Stimulated activated CD4-positive, alpha-beta T cell treated with anti-CD3 and anti-CD28 coated beads, Interleukin-4, amount 100 ng/mL, for 4 hours (primary cell): ENCODE measurements at regions not wholly inside any gene's neighbourhood (a gene's known extent, or its start where the extent isn't known, plus 50 kb on each side); places are given as distances from the start of the nearest gene placed in this dataset.
"Not testable (repeated sequence)": the region's sequence is repeated elsewhere in the genome, so short reads cannot be mapped to it uniquely, and the experiment has no call there.

ENCODE experiments used
- DNase-seq, 2 experiments: peaks; one replicate each; pipeline ENCODE4 v3.0.0-alpha.2; 2020

GRCh38 chr2:44087036-44087713 lies 81.5 kb upstream of the PPM1B start:
- peak; percentile 71 to 81 for DNase-seq

GRCh38 chr2:44087714-44088092 lies 81.0 kb upstream of the PPM1B start:
- no peak for DNase-seq

- DNase-seq, result not testable (repeated sequence)
These were observed 76.2 kb upstream of the PPM1B start for GRCh38 chr2:44092519-44092918.

GRCh38 chr2:44093970-44094369 lies 74.7 kb upstream of the PPM1B start:
- no peak for DNase-seq

GRCh38 chr2:44097322-44097907 lies 71.3 kb upstream of the PPM1B start:
- no peak for DNase-seq

- DNase-seq, result no peak
These were observed 70.6 kb upstream of the PPM1B start for GRCh38 chr2:44098050-44098449.

- no peak for DNase-seq
These were observed 69.8 kb upstream of the PPM1B start for GRCh38 chr2:44098891-44099290.

GRCh38 chr2:44100351-44100750 lies 68.3 kb upstream of the PPM1B start:
- DNase-seq, result no peak

DNA sequence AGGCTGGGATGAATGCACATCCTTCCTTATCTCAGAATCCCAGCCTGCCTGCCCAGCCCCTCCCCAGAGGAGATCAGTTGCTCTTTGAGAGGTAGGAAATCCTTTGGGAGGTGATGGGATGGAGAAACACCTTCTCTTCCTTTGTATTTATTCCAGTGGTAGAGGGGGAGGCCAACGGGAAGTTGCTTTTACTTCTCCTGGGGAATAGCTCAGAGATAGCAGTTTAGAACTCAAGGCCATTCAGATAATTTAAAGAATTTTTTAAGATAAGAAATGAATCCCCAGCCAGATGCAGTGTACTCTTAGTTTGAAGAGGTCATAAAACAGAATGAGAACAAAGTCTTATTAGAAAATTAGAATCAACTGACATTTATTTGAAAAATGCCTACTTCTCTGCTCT lies 67.4 kb upstream of the PPM1B start:
- DNase-seq, result no peak

- no peak for DNase-seq
These were observed 65.7 kb upstream of the PPM1B start for GRCh38 chr2:44102790-44103562.

DNA sequence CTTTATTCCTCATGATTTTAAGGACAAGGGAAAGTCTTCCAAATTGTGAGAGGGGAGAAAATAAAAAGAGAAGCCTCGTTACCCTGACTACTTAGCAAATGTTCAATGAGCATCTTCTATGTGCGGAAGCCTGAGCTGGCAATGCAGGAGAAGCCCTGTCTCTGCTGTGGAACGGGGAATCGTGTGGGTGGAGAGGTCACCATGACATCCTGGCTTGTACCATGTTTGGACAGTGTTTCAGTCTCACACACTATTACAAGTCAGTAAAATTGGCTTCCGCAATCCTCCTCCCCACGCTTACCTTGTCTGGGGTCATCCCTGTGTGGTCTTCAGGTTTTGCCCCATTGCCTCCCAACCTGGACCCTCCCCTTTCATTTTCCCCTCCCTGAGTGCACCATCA lies 65.0 kb upstream of the PPM1B start:
- no peak for DNase-seq

DNA sequence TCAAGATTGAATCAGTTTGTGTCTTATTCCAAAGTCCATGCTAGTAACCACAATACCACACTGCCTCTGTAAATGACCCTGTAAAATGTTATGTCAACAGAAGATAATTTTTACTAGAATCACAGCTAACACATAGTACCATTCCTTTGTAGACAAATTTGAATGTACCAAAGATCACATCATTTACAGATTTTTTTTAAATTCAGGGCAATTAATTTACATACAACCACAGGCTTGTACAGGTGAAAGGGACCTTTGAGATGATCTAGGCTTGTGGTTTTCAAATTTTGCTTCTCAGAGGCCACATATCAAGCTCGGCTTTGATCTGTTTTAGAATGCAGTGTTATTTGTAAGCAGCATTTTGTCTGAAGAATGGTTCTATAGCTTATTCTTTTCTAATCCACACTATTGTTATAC lies 63.8 kb upstream of the PPM1B start:
- DNase-seq, result no peak

DNA sequence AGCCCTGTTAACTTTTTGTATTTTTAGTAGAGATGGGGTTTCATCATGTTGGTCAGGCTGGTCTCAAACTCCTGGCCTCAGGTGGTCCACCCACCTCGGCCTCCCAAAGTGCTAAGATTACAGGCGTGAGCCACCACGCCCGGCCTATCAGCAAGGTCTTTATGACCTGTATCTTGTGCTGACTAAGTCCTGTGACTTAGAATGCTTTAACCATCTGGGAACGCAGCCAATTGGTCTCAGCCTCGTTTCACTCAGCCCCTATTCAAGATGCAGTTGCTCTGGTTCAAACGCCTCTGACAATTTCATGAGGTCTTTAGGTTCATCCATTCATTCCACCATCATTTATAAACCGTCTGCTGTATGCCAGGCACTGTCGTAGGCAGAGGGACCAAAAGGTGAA lies 62.2 kb upstream of the PPM1B start:
- DNase-seq, result not testable (repeated sequence)

DNA sequence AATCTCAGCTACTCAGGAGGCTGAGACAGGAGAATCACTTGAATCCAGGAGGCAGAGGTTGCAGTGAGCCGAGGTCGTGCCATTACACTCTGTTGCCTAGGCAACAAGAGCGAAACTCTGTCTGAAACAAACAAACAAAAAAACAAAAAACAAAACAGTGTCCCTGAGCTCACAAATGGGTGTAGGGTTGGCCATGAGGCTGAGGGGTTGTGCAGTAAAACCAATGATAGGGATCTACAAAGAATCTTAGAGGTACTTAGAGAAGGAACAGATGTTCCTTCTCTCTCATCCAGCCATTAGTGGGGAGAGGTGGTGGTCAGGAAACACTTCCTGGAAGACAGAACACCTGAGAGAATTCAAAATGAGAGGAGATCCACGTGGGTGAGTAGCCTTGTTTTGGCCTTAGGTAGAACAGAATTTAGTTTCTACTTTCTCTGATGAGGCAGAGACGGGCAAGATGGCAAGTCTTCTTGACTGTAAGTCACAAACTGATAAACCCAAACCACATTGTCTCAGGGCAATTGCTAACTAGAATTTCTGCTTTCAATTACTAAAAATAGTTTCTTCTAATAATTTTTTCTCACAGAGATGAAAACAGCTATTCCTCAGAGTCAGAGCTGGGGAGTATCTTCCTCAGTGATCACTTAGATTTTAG lies 61.5 kb upstream of the PPM1B start:
- no peak for DNase-seq

DNA sequence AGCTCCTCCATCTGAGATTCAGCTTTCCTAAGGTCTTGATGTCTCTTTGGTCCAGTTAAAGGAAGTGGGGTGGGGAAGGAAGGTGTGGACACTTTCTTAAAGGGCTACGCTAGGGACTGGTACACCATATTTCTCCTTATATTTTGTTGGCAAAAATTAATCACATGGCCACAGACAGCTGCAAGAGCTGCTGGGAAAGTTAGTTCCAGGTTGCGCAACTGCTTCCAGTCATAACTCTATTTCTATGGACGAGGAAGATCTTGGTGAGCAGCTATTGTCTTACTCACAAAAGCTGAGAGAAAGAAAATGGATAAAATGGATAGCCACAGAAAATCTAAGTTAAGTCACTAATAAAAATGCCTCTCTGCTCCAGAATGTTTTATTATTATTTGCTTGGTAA lies 60.7 kb upstream of the PPM1B start:
- DNase-seq, result no peak

- DNase-seq, result no peak
These were observed 59.5 kb upstream of the PPM1B start for GRCh38 chr2:44109166-44109565.

DNA sequence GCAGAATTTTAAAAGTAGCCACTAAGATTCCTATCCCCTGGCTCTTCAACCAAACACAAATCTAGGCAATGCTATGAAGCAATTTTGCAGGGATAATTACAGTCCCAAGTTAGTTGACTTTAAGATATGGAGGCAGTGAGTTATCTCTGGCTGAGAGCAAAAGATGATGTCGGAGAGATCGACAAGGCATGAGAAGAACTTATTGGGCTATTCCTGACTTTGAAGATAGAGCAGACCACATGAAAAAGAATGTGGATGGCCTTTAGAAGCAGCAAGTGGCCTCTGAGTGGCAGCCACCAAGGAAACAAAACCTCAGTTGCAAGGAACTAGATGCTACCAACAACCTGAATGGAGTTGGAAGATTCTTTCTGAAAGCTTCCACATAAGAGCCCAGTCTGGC lies 58.2 kb upstream of the PPM1B start:
- DNase-seq, result no peak

- DNase-seq, result no peak
These were observed 56.6 kb upstream of the PPM1B start for GRCh38 chr2:44112096-44112495.

- no peak for DNase-seq
These were observed 52.4 kb upstream of the PPM1B start for GRCh38 chr2:44116319-44116718.

DNA sequence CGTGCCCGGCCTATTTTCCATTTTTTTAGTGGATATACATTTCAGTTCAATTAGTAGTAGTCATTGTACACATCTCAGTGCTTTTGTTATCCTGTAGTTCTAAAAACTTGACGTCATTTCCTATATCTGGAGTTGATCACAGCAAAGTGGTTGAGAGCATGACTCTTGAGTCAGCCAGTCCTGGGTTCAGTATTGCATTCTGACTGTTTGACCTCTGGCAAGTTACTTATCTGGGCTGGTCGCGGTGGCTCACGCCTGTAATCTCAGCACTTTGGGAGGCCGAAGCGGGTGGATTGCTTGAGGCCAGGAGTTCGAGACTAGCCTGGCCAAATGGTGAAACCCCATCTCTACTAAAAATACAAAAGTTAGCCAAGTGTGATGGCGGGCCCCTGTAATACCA lies 50.4 kb upstream of the PPM1B start:
- DNase-seq, result no peak
